ENCODE measurements at regions not wholly inside any gene's neighbourhood (a gene's known extent, or its start where the extent isn't known, plus 50 kb on each side); places are given as distances from the start of the nearest gene placed in this dataset.

- no peak for TF ChIP-seq POLR2AphosphoS5 (IDR thresholded peaks at IDR 0.05; ENCODE audit: borderline replicate concordance, low read depth, low read length)
- TF ChIP-seq EZH2 (IDR thresholded peaks at IDR 0.05), result no peak
- TF ChIP-seq FOXP2 (optimal IDR thresholded peaks at IDR 0.05; ENCODE audit: control extremely low read depth, extremely low read length, insufficient read depth), result no peak
Observed at GRCh38 chr3:29214009-29214658, 66.7 kb upstream of the RBMS3 start.

Measured in SK-N-MC (cell line).